ENCODE measurements at regions not wholly inside any gene's neighbourhood (a gene's known extent, or its start where the extent isn't known, plus 50 kb on each side); places are given as distances from the start of the nearest gene placed in this dataset.

DNA sequence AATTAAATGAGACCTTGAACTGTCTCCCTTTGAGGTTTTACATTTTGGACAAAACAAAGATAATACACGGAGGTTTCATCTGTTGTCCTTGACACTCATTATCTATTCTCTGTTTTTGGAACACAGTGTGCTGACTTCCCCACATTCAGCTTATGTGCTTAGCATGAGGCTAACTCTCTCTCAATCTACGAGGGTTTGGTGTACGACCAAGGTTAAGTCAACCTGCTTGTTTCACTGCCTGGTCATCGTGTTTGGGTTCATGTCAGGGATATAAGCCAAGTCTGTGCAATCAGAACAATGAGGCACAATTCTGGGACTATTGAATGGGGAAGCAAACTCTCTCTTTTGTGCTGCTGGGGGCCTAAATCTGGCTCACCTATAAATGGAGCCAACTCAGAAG, 328.5 kb upstream of the USP25 start:
- TF ChIP-seq, protein P1, sequence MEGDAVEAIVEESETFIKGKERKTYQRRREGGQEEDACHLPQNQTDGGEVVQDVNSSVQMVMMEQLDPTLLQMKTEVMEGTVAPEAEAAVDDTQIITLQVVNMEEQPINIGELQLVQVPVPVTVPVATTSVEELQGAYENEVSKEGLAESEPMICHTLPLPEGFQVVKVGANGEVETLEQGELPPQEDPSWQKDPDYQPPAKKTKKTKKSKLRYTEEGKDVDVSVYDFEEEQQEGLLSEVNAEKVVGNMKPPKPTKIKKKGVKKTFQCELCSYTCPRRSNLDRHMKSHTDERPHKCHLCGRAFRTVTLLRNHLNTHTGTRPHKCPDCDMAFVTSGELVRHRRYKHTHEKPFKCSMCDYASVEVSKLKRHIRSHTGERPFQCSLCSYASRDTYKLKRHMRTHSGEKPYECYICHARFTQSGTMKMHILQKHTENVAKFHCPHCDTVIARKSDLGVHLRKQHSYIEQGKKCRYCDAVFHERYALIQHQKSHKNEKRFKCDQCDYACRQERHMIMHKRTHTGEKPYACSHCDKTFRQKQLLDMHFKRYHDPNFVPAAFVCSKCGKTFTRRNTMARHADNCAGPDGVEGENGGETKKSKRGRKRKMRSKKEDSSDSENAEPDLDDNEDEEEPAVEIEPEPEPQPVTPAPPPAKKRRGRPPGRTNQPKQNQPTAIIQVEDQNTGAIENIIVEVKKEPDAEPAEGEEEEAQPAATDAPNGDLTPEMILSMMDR (IDR thresholded peaks at IDR 0.05; ENCODE audit: control insufficient read depth, extremely low read depth, insufficient read depth): no peak
- H3K4me3 ChIP-seq (ENCODE audit: low read depth, low read length): no peak overlapping the region
- DNase-seq (ENCODE audit: low read depth): no peak

DNA sequence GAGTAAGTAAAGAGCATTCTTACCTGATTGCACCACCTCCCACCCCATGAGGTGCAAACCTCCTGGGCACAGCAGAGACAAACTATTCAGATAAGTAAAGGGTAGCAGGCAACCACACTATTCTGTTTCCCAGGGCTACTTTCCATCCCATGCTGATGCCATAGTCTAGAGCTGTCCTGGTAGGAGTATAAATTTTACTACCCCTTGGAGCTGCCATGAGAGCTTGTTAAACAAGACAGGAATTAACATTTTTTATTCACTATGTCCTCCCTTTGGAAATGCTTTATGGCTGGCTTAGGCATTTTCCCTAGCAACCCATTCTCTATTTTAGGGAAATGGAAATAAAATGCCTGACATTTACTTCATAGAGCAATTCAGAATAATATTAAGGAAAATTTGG, 324.6 kb upstream of the USP25 start:
- no peak overlapping the region for H3K4me3 ChIP-seq (ENCODE audit: low read depth, low read length)
- DNase-seq (ENCODE audit: low read depth): no peak
- TF ChIP-seq, protein P1 (IDR thresholded peaks at IDR 0.05; ENCODE audit: control insufficient read depth, extremely low read depth, insufficient read depth): no peak

DNA sequence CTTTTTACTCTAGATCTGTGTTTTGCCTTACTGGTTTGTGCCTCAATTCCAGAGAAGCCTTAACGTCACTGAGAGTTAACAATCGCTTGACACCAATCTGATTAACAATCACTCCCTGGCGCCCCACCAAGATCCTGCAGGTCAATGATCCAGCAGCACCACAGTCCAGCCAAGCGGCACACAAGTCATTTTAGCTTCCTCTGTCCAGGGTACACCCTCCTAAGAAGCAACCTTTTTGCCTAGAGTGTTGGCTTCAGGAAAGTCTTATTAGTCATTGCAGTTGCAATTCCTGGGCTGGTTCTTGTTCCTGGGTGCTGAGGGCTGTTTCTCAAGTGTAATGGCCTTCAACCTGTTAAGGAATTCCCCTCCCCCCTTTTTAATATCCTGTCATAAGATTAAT, 323.0 kb upstream of the USP25 start:
- DNase-seq (ENCODE audit: low read depth): peak; percentile 10
- TF ChIP-seq, protein P1 (IDR thresholded peaks at IDR 0.05; ENCODE audit: control insufficient read depth, extremely low read depth, insufficient read depth): no peak
- H3K4me3 ChIP-seq (ENCODE audit: low read depth, low read length): no peak overlapping the region

DNA sequence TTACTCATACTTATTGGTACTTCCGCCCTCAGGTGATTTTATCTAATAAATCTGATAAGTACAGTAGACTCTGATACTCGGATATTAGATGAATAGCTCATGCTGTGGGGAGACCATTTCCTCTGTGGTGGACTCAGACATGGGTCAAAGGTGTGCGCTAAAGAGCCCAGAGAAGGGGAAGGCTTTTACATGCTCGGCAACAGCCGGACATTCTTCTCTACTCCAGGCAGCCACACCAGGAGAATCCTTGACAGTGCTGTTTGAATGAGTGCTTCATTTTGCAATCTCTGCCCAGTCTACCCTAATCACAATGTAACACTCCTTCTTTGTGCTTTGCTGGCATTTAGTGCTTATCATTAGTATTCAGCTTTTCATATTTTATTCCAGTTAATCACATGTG, 322.2 kb upstream of the USP25 start:
- H3K4me3 ChIP-seq (ENCODE audit: low read depth, low read length): no peak overlapping the region
- TF ChIP-seq, protein P1 (IDR thresholded peaks at IDR 0.05; ENCODE audit: control insufficient read depth, extremely low read depth, insufficient read depth): no peak
- no peak for DNase-seq (ENCODE audit: low read depth)

DNA sequence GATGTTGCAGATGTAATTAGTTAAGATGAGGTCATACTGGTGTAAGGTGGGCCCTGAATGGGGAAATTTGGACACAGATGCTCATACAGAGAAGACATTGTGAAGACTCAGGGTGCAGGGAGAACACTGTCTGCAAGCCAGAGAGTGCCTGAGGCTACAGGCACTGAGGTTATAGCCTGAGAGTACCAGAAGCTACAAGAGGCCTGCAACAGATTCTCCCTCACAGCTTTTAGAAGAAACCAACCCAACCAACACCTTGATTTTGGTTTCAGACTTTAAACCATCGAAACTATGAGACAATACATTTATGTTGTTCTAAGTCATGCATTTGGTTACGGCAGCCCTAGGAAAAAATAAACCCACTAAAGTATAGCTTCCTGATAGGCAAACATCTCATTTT, 321.7 kb upstream of the USP25 start:
- DNase-seq (ENCODE audit: low read depth): no peak
- TF ChIP-seq, protein P1 (IDR thresholded peaks at IDR 0.05; ENCODE audit: control insufficient read depth, extremely low read depth, insufficient read depth): no peak
- no peak overlapping the region for H3K4me3 ChIP-seq (ENCODE audit: low read depth, low read length)

DNA sequence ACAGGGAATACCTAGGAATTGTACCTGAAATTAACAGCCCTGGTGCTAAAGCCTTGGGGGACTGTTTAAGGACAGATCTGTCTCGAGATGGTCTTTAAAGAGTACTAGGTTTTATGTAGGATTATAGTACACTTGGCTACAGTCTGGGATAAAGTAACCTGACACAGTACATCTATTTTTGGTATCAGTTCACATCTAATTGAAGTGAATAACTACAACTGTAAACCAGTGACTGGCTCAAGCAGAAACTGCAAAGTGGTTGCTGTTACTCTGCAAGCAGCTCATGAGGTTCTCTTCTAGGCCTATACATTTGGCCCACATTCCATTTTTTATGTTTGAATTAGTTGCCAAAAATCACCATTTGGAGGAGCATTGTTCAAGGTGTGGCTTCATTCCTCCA, 320.8 kb upstream of the USP25 start:
- TF ChIP-seq, protein P1 (IDR thresholded peaks at IDR 0.05; ENCODE audit: control insufficient read depth, extremely low read depth, insufficient read depth): no peak
- no peak for DNase-seq (ENCODE audit: low read depth)
- no peak overlapping the region for H3K4me3 ChIP-seq (ENCODE audit: low read depth, low read length)

DNA sequence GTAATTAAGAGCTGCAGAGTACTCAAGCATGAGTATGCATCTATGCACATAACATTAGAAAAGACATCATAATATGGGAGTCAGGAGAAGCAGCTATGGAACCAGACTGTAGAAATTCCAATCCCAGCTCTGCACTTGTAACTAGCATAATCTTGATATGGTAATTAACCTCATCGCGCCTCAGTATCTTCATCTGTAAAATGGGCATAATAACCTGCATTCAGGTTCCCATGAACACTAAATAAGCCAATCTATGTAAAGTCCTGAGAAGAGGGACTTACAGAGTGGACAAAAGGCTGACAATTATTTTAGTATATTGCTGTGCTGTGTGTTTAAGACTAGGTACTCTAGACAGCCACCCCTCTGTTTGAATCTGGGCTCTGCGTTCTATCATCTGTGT, 318.9 kb upstream of the USP25 start:
- TF ChIP-seq, protein P1 (IDR thresholded peaks at IDR 0.05; ENCODE audit: control insufficient read depth, extremely low read depth, insufficient read depth): no peak
- DNase-seq (ENCODE audit: low read depth): no peak
- no peak overlapping the region for H3K4me3 ChIP-seq (ENCODE audit: low read depth, low read length)
